ENCODE measurements at regions not wholly inside any gene's neighbourhood (a gene's known extent, or its start where the extent isn't known, plus 50 kb on each side); places are given as distances from the start of the nearest gene placed in this dataset.

GRCh38 chr1:8226747-8227146 lies 91.2 kb upstream of the SLC45A1 start:
- TF ChIP-seq CTCF (IDR thresholded peaks at IDR 0.05; ENCODE audit: low read length), result no peak
- TF ChIP-seq EZH2 (IDR thresholded peaks at IDR 0.05; ENCODE audit: borderline replicate concordance, low read length), result no peak
